Common myeloid progenitor, CD34-positive (primary cell): ENCODE measurements at regions not wholly inside any gene's neighbourhood (a gene's known extent, or its start where the extent isn't known, plus 50 kb on each side); places are given as distances from the start of the nearest gene placed in this dataset.

ENCODE experiments used
- CTCF ChIA-PET: fragments of 350-600 bp; sonication (Branson Sonifier 250); formaldehyde crosslinking; loops from one replicate; lab custom pipeline; 2021; ENCODE audit warnings: antibody characterized with exemption; lab: Charles Lee
- POLR2A ChIA-PET: fragments of 350-600 bp; sonication (Branson Sonifier 250); formaldehyde crosslinking; loops from one replicate; lab custom pipeline; 2021; ENCODE audit warnings: antibody characterized with exemption; lab: Charles Lee
- DNase-seq, 3 donors: peaks; one replicate each; pipeline versions ENCODE4 v3.0.0 to v3.0.0-alpha.2; 2013
- H3K27ac ChIP-seq, 2 experiments: 1 replicate in 1 of 2; 2 replicates in 1 of 2; pipeline ENCODE4 v1.7.0; 2013; ENCODE audit warnings: inconsistent platforms in 2 of 2, low read length in 2 of 2, mild to moderate bottlenecking in 2 of 2, low read depth in 1 of 2, moderate library complexity in 1 of 2; ENCODE audit not compliant: severe bottlenecking in 2 of 2, insufficient read depth in 1 of 2, poor library complexity in 1 of 2
- H3K27me3 ChIP-seq, 5 experiments: replicated peaks in 2 of 5; 1 replicate in 3 of 5; 2 replicates in 2 of 5; pipeline versions ENCODE4 v1.6.1 to v1.7.0; 2013; ENCODE audit warnings: low read length in 4 of 5, mild to moderate bottlenecking in 2 of 5, moderate library complexity in 2 of 5, inconsistent platforms in 1 of 5; ENCODE audit not compliant: insufficient read depth in 5 of 5, control insufficient read depth in 4 of 5
- H3K36me3 ChIP-seq, 4 experiments: 1 replicate in 2 of 4; 2 replicates in 2 of 4; pipeline versions ENCODE4 v1.6.1 to v1.7.0; 2013; ENCODE audit warnings: low read length in 3 of 4, control low read depth in 1 of 4, mild to moderate bottlenecking in 1 of 4; ENCODE audit not compliant: control insufficient read depth in 4 of 4, insufficient read depth in 4 of 4
- H3K4me1 ChIP-seq, 4 experiments: 1 replicate in 3 of 4; 2 replicates in 1 of 4; pipeline versions ENCODE4 v1.6.1 to v1.7.1; 2013; ENCODE audit warnings: low read length in 3 of 4, mild to moderate bottlenecking in 3 of 4, control low read depth in 1 of 4, inconsistent platforms in 1 of 4, moderate library complexity in 1 of 4; ENCODE audit not compliant: control insufficient read depth in 4 of 4, insufficient read depth in 4 of 4; ENCODE audit errors: control extremely low read depth in 1 of 4
- H3K4me3 ChIP-seq, 7 experiments: 1 replicate in 4 of 7; 2 replicates in 3 of 7; pipeline versions ENCODE4 v1.5.1 to v1.7.0; 2013; ENCODE audit warnings: mild to moderate bottlenecking in 7 of 7, low read length in 6 of 7, moderate library complexity in 6 of 7, inconsistent platforms in 2 of 7, low read depth in 2 of 7, control low read depth in 1 of 7; ENCODE audit not compliant: insufficient read depth in 4 of 7, control insufficient read depth in 1 of 7; ENCODE audit errors: extremely low read depth in 1 of 7
- H3K9me3 ChIP-seq, 5 experiments: 1 replicate in 4 of 5; 2 replicates in 1 of 5; pipeline versions ENCODE4 v1.6.1 to v1.7.1; 2013; ENCODE audit warnings: low read length in 4 of 5, mild to moderate bottlenecking in 2 of 5, inconsistent platforms in 1 of 5, low read depth in 1 of 5, moderate library complexity in 1 of 5; ENCODE audit not compliant: control insufficient read depth in 4 of 5, insufficient read depth in 2 of 5; ENCODE audit errors: control extremely low read depth in 1 of 5
- WGBS: methylation state at CpG from one replicate; pipeline ENCODE4 v1.1.5; 2013; ENCODE audit not compliant: insufficient coverage; 5-methylcytosine and 5-hydroxymethylcytosine counted together

- DNase-seq, result peak in 2 of 3 donors; percentile 46 to 52
- POLR2A ChIA-PET, result no interaction called here
These were observed 253.1 kb downstream of the CDCA7 start for GRCh38 chr2:173607606-173608311.

GRCh38 chr2:173611121-173611520 is 256.4 kb downstream of the CDCA7 start:
- Histone ChIP-seq H3K27me3 (peaks cover 0 to 5% (median 3%) of the 10 kb centered on the region in 5 experiments), H3K4me1 (no peaks in the 10 kb centered on the region), H3K9me3 (no peaks in the 10 kb centered on the region), H3K27ac (no peak overlapping the region), H3K4me3 (no peak overlapping the region), H3K36me3 (no peaks in the 10 kb centered on the region)
- ChIA-PET POLR2A (no interaction called here), CTCF (no interaction called here)
- DNase-seq, result no peak
- 87% methylated on average over 4 of the region's 5 CpGs for whole genome bisulfite sequencing

More at GRCh38 chr2:173607606-173608311, 253.1 kb downstream of the CDCA7 start:
- peaks cover 0 to 3% (median 0%) of the 10 kb centered on the region in 5 experiments for H3K27me3 ChIP-seq
- H3K4me3 ChIP-seq, result no peak overlapping the region
- CTCF ChIA-PET, result interaction anchor here (0.6 kb wide), 1 partner anchor 366 kb away, joined by 3 read pairs; no protein-coding TSS in a partner anchor
- peaks cover 0 to 5% (median 0%) of the 10 kb centered on the region in 5 experiments for H3K9me3 ChIP-seq
- H3K27ac ChIP-seq, result no peak overlapping the region
- 70% methylated on average over 4 of the region's 7 CpGs for WGBS
- no peaks in the 10 kb centered on the region for H3K36me3 ChIP-seq
- no peaks in the 10 kb centered on the region for H3K4me1 ChIP-seq

- ChIA-PET CTCF (no interaction called here), POLR2A (no interaction called here)
- peaks cover 0 to 5% (median 3%) of the 10 kb centered on the region in 5 experiments for H3K27me3 ChIP-seq
- H3K9me3 ChIP-seq, result peaks cover 0 to 10% (median 3%) of the 10 kb centered on the region in 5 experiments
- no peak overlapping the region for H3K4me3 ChIP-seq
- no peak overlapping the region for H3K27ac ChIP-seq
- 100% methylated on average over 2 of the region's 3 CpGs for WGBS
- H3K4me1 ChIP-seq, result no peaks in the 10 kb centered on the region
- H3K36me3 ChIP-seq, result no peaks in the 10 kb centered on the region
- DNase-seq, result no peak
These were observed 257.7 kb downstream of the CDCA7 start for GRCh38 chr2:173612354-173612753.

- H3K27me3 ChIP-seq, result peaks cover 0 to 5% (median 3%) of the 10 kb centered on the region in 5 experiments
- no peaks in the 10 kb centered on the region for H3K4me1 ChIP-seq
- no peak overlapping the region for H3K4me3 ChIP-seq
- H3K9me3 ChIP-seq, result peaks cover 0 to 11% (median 4%) of the 10 kb centered on the region in 5 experiments
- ChIA-PET POLR2A (no interaction called here), CTCF (no interaction called here)
- DNase-seq, result no peak
- no peaks in the 10 kb centered on the region for H3K36me3 ChIP-seq
- no peak overlapping the region for H3K27ac ChIP-seq
- 90% methylated on average over 2 of the region's 5 CpGs for WGBS
These were observed 258.7 kb downstream of the CDCA7 start for GRCh38 chr2:173613386-173613785.

- Histone ChIP-seq H3K27me3 (peaks cover 0 to 5% (median 3%) of the 10 kb centered on the region in 5 experiments), H3K36me3 (no peaks in the 10 kb centered on the region), H3K4me1 (no peaks in the 10 kb centered on the region), H3K27ac (no peak overlapping the region), H3K4me3 (no peak overlapping the region), H3K9me3 (peaks cover 0 to 11% (median 4%) of the 10 kb centered on the region in 5 experiments)
- no peak for DNase-seq
- WGBS, result 94% methylated on average over 4 of the region's 5 CpGs
- POLR2A ChIA-PET, result no interaction called here
- CTCF ChIA-PET, result interaction anchor here (0.6 kb wide), 1 partner anchor 642 kb away, joined by 3 read pairs; no protein-coding TSS in a partner anchor
These were observed 259.7 kb downstream of the CDCA7 start for GRCh38 chr2:173614265-173614930.

GRCh38 chr2:173623438-173624319 is 269.0 kb downstream of the CDCA7 start:
- Histone ChIP-seq H3K36me3 (no peaks in the 10 kb centered on the region), H3K9me3 (peaks cover 0 to 3% (median 0%) of the 10 kb centered on the region in 5 experiments), H3K27me3 (no peaks in the 10 kb centered on the region), H3K27ac (no peak overlapping the region), H3K4me1 (no peaks in the 10 kb centered on the region), H3K4me3 (no peak overlapping the region)
- ChIA-PET POLR2A (no interaction called here), CTCF (no interaction called here)
- WGBS, result 83% methylated on average over 6 of the region's 13 CpGs
- no peak for DNase-seq
